ENCODE measurements at regions not wholly inside any gene's neighbourhood (a gene's known extent, or its start where the extent isn't known, plus 50 kb on each side); places are given as distances from the start of the nearest gene placed in this dataset.
A peak's percentile ranks its signal among the peaks of the same experiment; 100 is the strongest.
"Not testable (repeated sequence)": the region's sequence is repeated elsewhere in the genome, so short reads cannot be mapped to it uniquely, and the experiment has no call there.

DNA sequence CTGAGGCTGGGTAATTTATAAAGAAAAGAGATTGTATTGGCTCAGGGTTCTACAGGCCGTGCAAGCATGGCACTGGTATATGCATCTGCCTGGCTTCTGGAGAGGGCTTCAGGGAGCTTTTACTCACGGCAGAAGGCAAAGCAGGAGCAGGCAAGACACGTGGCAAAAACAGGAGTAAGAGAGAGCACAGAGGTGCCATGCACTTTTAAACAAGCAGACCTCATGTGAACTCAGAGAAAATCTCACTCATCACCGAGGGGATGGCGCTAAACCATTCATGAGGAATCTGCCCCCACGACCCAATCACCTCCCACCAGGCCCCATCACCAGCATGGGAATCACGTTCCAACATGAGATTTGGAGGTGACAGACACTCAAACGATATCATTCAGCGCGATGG, 400.7 kb upstream of the RUNX1 start:
- DNase-seq = no peak

- DNase-seq = no peak
Observed at GRCh38 chr21:35448876-35449599, 399.9 kb upstream of the RUNX1 start.

GRCh38 chr21:35444391-35444790, 395.3 kb upstream of the RUNX1 start:
- no peak for DNase-seq

- no peak for DNase-seq
Observed at GRCh38 chr21:35441868-35442582, 392.9 kb upstream of the RUNX1 start.

GRCh38 chr21:35438643-35439404, 389.7 kb upstream of the RUNX1 start:
- DNase-seq = peak; percentile 48 to 73

GRCh38 chr21:35437941-35438340, 388.8 kb upstream of the RUNX1 start:
- DNase-seq = no peak

GRCh38 chr21:35436899-35437298, 387.8 kb upstream of the RUNX1 start:
- no peak for DNase-seq

GRCh38 chr21:35432601-35433000, 383.5 kb upstream of the RUNX1 start:
- not testable (repeated sequence) for DNase-seq

GRCh38 chr21:35430260-35430659, 381.2 kb upstream of the RUNX1 start:
- no peak for DNase-seq

DNA sequence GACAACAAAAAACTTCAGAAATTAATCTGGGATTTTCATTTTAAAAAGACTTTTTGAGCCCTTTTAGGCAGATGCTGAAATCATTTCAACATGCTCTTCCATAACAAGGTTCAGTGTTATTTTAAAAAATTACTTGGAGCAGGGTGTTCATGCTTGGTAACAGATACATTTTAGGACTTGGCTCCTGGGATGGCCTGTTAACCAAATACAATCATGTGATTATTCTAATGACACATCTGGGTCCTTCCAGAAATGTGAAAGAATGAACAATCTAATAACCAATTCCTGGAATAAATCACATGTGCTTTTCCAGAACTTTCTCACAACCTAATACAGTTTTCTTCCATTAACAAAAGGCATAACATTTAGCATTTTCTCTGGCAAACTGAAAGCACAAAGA, 379.8 kb upstream of the RUNX1 start:
- DNase-seq = peak; percentile 67 to 72

- DNase-seq = peak; percentile 22 to 33
Observed at GRCh38 chr21:35428489-35428888, 379.4 kb upstream of the RUNX1 start.

GRCh38 chr21:35428001-35428320, 378.9 kb upstream of the RUNX1 start:
- peak; percentile 68 to 76 for DNase-seq

DNA sequence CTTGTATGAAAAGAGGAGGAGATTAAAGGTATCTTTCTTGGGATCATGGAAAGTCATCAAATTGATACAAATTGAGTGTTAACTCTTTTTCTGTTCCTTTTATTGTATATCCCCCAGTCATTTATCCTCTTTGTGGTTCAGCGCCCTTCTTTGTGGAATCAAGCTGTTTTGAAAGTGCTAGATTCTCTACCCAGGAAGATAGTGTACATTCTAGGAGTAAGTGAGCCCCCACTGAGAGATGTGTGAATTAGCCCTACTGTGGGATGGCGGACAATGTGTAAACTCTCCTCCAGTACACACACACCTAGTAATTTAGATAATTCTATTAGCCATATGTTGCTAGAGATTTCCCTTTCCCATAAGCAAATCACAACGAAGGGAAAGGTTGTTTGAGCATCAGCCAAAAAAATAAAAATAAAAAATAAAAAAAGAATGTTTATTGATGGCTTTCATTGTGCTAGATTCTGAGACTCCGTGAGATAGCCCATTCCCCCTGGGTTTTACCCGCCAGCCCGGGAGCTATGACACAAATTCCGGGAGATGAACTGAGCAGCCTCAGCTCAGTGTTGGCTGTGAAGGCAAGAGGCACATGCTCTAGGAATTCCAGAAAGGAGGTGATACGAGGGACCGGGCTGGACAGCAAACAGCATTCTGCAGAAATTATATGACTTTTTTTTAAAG, 378.4 kb upstream of the RUNX1 start:
- no peak for DNase-seq

- no peak for DNase-seq
Observed at GRCh38 chr21:35426897-35427296, 377.8 kb upstream of the RUNX1 start.

GRCh38 chr21:35426469-35426868, 377.4 kb upstream of the RUNX1 start:
- DNase-seq = no peak

DNA sequence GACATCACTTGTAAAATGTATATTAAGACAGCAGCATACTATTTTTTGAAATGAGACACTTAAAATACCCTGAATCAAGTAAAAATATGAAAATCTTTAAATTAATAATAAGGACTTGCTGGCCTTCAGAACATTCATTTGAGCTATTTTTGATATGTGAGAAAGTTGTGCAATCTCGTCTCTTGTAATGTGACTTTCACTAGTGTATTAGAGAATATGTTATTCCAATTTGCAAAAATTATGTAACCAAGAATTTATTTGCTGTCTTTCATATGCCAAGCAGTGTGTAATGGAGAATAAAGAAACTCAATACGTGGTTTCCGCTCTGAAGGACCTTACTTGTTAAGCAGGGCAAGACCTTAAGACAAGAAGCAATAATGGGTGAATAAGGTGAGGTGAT, 375.0 kb upstream of the RUNX1 start:
- DNase-seq = no peak

- peak; percentile 86 to 95 for DNase-seq
Observed at GRCh38 chr21:35423709-35424108, 374.6 kb upstream of the RUNX1 start.

DNA sequence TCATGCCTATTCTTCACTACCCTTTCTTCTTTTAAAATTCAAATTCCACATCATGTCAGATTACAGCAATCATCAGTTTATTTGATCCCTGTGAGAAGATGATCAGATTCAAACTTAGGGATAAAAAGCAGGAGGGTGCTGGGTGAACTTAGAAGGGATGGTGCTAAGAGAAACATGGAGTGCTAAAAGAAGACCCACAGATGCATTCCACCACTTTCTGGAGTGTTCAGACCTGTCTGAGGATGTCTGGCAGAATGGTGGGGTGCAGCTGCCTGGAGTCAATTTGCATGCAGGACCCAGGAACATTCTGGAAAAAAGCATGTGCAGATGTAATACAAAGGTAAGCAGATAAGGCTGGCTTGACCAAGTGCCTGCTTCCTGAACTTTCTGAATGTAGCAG, 372.9 kb upstream of the RUNX1 start:
- DNase-seq = no peak

GRCh38 chr21:35421221-35421620, 372.1 kb upstream of the RUNX1 start:
- DNase-seq = peak; percentile 73 to 94

- DNase-seq = peak; percentile 89 to 100
Observed at GRCh38 chr21:35420656-35421055, 371.6 kb upstream of the RUNX1 start.

DNA sequence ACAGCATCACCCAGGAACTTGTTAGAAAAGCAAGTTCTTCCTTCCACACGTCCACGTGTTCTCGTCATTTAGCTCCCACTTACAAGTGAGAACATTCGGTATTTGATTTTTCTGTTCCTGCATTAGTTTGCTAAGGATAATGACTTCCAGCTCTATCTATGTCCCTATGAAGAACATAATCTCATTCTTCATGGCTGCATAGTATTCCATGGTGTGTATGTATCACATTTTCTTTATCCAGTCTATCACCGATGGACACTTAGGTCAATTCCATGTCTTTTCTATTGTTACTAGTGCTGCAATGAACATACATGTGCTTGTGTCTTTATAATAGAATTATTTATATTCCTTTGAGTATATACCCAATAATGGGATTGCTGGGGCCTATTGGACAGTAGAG, 368.7 kb upstream of the RUNX1 start:
- no peak for DNase-seq

DNA sequence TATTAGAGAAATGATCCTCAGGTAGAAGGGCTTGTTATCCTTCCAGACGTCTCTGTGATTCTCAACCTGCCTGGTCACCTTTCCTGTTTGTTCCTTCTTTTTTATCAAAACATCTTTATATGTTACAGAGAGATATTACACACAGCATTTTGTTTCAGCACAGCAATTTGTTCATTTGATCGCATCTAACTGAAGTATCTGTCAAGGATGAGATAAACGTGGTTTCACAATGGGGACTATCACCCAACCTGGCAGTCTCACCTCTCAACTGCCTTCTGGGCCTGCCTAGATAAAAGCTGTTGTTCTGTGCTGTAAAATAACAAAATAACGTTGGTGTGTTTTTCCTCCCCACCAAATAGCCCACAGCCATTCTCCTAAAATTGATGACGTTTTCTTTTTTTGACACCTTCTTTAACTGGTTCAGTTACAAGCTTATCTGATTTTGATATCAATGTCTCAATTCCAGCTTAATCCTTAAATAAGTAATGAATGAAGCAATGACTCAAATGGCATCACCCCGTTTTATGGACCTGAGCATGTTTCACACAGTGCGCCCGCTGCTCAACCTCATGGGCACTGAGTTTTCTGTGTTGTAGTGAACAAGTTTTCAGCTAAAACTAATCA, 367.9 kb upstream of the RUNX1 start:
- DNase-seq = no peak

All from inflammatory macrophage treated with lipopolysaccharide for 1 hour (primary cell).